ENCODE measurements at regions not wholly inside any gene's neighbourhood (a gene's known extent, or its start where the extent isn't known, plus 50 kb on each side); places are given as distances from the start of the nearest gene placed in this dataset.

GRCh38 chr6:27183060-27183832 is 64.3 kb upstream of the PRSS16 start:
- Mint-ChIP-seq H3K4me3 (no peak overlapping the region), H3K9me3 (no peaks in the 10 kb centered on the region; the same call in 2 of the 3 replicates), H3K36me3 (ENCODE audit: low read depth) (no peaks in the 10 kb centered on the region; the same call in 2 of the 3 replicates), H3K27ac (no peak overlapping the region), H3K4me1 (peaks cover 18% of the 10 kb centered on the region), H3K27me3 (ENCODE audit: insufficient read depth, low read depth, poor library complexity) (peaks cover 5% of the 10 kb centered on the region)
- ATAC-seq (peak; percentile 45), DNase-seq (ENCODE audit: low spot score) (peak; percentile 75)
- Histone ChIP-seq H3K4me1 (ENCODE audit: insufficient read depth) (peaks cover 18% of the 10 kb centered on the region; the same call in 1 of the 2 replicates), H3K79me2 (replicated peaks; ENCODE audit: insufficient read depth) (no peaks in the 10 kb centered on the region), H3K36me3 (ENCODE audit: insufficient read depth) (no peaks in the 10 kb centered on the region), H2AFZ (no peak overlapping the region), H4K20me1 (replicated peaks; ENCODE audit: insufficient read depth) (no peaks in the 10 kb centered on the region), H3F3A (replicated peaks; ENCODE audit: low read depth) (no peaks in the 10 kb centered on the region), H3K4me2 (no peak overlapping the region), H3K27ac (ENCODE audit: low read depth) (no peak overlapping the region), H3K4me3 (no peak overlapping the region), H3K27me3 (ENCODE audit: insufficient read depth) (peaks cover 14% of the 10 kb centered on the region; the same call in 1 of the 2 replicates), H3K9me2 (ENCODE audit: insufficient read depth) (no peaks in the 10 kb centered on the region)
- no peak for TF ChIP-seq EZH2phosphoT487 (IDR thresholded peaks at IDR 0.05; ENCODE audit: unreplicated experiment)
- TF ChIP-seq, protein P1, sequence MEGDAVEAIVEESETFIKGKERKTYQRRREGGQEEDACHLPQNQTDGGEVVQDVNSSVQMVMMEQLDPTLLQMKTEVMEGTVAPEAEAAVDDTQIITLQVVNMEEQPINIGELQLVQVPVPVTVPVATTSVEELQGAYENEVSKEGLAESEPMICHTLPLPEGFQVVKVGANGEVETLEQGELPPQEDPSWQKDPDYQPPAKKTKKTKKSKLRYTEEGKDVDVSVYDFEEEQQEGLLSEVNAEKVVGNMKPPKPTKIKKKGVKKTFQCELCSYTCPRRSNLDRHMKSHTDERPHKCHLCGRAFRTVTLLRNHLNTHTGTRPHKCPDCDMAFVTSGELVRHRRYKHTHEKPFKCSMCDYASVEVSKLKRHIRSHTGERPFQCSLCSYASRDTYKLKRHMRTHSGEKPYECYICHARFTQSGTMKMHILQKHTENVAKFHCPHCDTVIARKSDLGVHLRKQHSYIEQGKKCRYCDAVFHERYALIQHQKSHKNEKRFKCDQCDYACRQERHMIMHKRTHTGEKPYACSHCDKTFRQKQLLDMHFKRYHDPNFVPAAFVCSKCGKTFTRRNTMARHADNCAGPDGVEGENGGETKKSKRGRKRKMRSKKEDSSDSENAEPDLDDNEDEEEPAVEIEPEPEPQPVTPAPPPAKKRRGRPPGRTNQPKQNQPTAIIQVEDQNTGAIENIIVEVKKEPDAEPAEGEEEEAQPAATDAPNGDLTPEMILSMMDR (conservative IDR thresholded peaks at IDR 0.05; ENCODE audit: low read depth in 2 of 2), result peak; percentile 42 to 45; a peak in 3 of 4 replicates

DNA sequence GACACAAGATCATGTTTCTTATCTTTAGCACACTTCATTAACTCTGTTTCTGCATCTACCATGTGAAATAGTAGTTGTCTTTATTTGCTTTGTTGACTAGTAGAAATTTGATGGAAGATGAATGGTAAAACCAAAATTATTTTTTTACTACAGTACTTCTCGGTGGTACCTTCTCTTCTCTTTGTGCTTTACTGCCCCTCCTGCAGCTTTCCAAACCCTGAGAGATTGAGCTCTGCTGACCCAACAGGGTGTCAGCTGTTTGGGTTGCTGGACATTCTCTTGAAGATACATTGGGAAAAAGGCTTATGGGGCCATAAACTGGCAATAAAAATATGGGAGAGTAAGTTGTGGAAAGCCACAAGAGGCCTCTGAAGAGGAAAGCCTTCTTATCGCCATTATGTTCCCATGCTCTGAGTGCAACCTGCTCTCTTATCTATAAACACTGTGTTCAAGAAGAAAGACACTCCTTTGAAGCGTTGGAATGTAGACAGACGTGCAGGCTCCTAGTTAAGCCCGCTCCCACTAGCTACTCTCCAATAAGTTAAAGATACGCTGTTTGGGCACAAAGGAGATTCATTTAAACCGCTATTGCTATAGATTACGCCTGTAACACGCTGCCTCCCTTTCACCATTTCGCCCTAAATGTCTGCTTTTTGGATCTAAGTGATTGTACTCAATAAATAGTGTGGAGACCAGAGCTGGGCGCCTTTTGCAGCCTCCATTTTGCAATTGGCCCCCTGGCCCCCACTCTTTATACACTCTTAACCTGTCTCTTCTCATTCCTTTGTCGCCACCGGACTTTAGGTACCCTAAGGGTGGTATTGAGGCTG is 60.1 kb upstream of the PRSS16 start:
- Mint-ChIP-seq H3K27me3 (ENCODE audit: insufficient read depth, low read depth, poor library complexity) (peaks cover 6% of the 10 kb centered on the region), H3K36me3 (ENCODE audit: low read depth) (no peaks in the 10 kb centered on the region; the same call in 2 of the 3 replicates), H3K4me3 (peak overlapping the region; percentile 87), H3K9me3 (no peaks in the 10 kb centered on the region), H3K27ac (peak overlapping the region; percentile 92), H3K4me1 (peaks cover 15% of the 10 kb centered on the region)
- peak overlapping the region; percentile 38 for H2AFZ ChIP-seq
- no peaks in the 10 kb centered on the region for H3K36me3 ChIP-seq (ENCODE audit: insufficient read depth)
- H4K20me1 ChIP-seq (replicated peaks; ENCODE audit: insufficient read depth), result no peaks in the 10 kb centered on the region
- H3K79me2 ChIP-seq (replicated peaks; ENCODE audit: insufficient read depth), result no peaks in the 10 kb centered on the region
- peaks cover 14% of the 10 kb centered on the region; the same call in 1 of the 2 replicates for H3K27me3 ChIP-seq (ENCODE audit: insufficient read depth)
- no peak overlapping the region for H3K27ac ChIP-seq (ENCODE audit: low read depth)
- DNase-seq (ENCODE audit: low spot score) (no peak), ATAC-seq (no peak)
- no peaks in the 10 kb centered on the region for H3F3A ChIP-seq (replicated peaks; ENCODE audit: low read depth)
- peak overlapping the region; percentile 73 for H3K4me3 ChIP-seq
- peak overlapping the region; percentile 89 for H3K4me2 ChIP-seq
- H3K9me2 ChIP-seq (ENCODE audit: insufficient read depth), result no peaks in the 10 kb centered on the region
- peaks cover 9% of the 10 kb centered on the region; the same call in 1 of the 2 replicates for H3K4me1 ChIP-seq (ENCODE audit: insufficient read depth)
- TF ChIP-seq CREB1 (CRISPR knock-in tag; IDR thresholded peaks at IDR 0.05; ENCODE audit: low read depth), result no peak
- no peak for TF ChIP-seq REST (IDR thresholded peaks at IDR 0.05; ENCODE audit: unreplicated experiment)
- TF ChIP-seq, protein P1 (conservative IDR thresholded peaks at IDR 0.05; ENCODE audit: low read depth in 2 of 2), result no peak
- TF ChIP-seq JUNB (IDR thresholded peaks at IDR 0.05; ENCODE audit: unreplicated experiment), result no peak
- no peak for TF ChIP-seq ZNF331 (CRISPR knock-in tag; IDR thresholded peaks at IDR 0.05; ENCODE audit: low read depth)
- no peak; the same call in 1 of the 2 replicates for TF ChIP-seq POLR2AphosphoS5 (IDR thresholded peaks at IDR 0.05; ENCODE audit: low read depth)
- TF ChIP-seq NANOG (IDR thresholded peaks at IDR 0.05; ENCODE audit: borderline replicate concordance), result no peak
